H9 (cell line): ENCODE measurements at regions not wholly inside any gene's neighbourhood (a gene's known extent, or its start where the extent isn't known, plus 50 kb on each side); places are given as distances from the start of the nearest gene placed in this dataset.

Experiments
- DNase-seq: peaks from one replicate; pipeline ENCODE4 v3.0.0-alpha.2; 2017
- H2AFZ ChIP-seq: one replicate; pipeline ENCODE4 v1.6.1; 2013; ENCODE audit warnings: mild to moderate bottlenecking, low read length, control low read depth, moderate library complexity
- H2AK5ac ChIP-seq: 2 replicates; pipeline ENCODE4 v1.6.1; 2013; ENCODE audit warnings: low read length, control low read depth, mixed read lengths; ENCODE audit not compliant: insufficient read length
- H2BK120ac ChIP-seq: one replicate; pipeline ENCODE4 v1.6.1; 2013; ENCODE audit warnings: low read depth, mild to moderate bottlenecking, low read length, control low read depth, inconsistent platforms; ENCODE audit not compliant: poor library complexity, severe bottlenecking
- H2BK12ac ChIP-seq: 2 replicates; pipeline ENCODE4 v1.6.1; 2013; ENCODE audit warnings: low read length, control low read depth, mixed read lengths, low read depth; ENCODE audit not compliant: insufficient read length
- H2BK15ac ChIP-seq: 2 replicates; pipeline ENCODE4 v1.6.1; 2013; ENCODE audit warnings: low read depth, low read length, control low read depth
- H2BK20ac ChIP-seq: one replicate; pipeline ENCODE4 v1.6.1; 2013; ENCODE audit warnings: low read depth, mild to moderate bottlenecking, low read length, control low read depth, inconsistent platforms; ENCODE audit not compliant: poor library complexity, severe bottlenecking
- H2BK5ac ChIP-seq: 2 replicates; pipeline ENCODE4 v1.6.1; 2013; ENCODE audit warnings: low read length, control low read depth, mixed read lengths; ENCODE audit not compliant: insufficient read length
- H3K14ac ChIP-seq: 2 replicates; pipeline ENCODE4 v1.6.1; 2013; ENCODE audit warnings: low read length, control low read depth; ENCODE audit not compliant: insufficient read depth
- H3K18ac ChIP-seq: 2 replicates; pipeline ENCODE4 v1.6.1; 2013; ENCODE audit warnings: low read depth, mild to moderate bottlenecking, mixed read lengths, low read length, control low read depth; ENCODE audit not compliant: insufficient read length
- H3K23ac ChIP-seq: 2 replicates; pipeline ENCODE4 v1.6.1; 2013; ENCODE audit warnings: low read length, control low read depth, mixed read lengths, low read depth; ENCODE audit not compliant: insufficient read length
- H3K23me2 ChIP-seq: 2 replicates; pipeline ENCODE4 v1.6.1; 2013; ENCODE audit warnings: low read depth, mild to moderate bottlenecking, mixed read lengths, low read length, control low read depth; ENCODE audit not compliant: insufficient read length, poor library complexity, severe bottlenecking
- H3K27ac ChIP-seq: 2 replicates; pipeline ENCODE4 v1.5.1; 2013; ENCODE audit warnings: low read length, control low read depth, mixed read lengths, low read depth; ENCODE audit not compliant: insufficient read length
- H3K27me3 ChIP-seq: 2 replicates; pipeline ENCODE4 v1.6.1; 2013; ENCODE audit warnings: low read length, control low read depth, inconsistent platforms; ENCODE audit not compliant: insufficient read depth
- H3K4ac ChIP-seq: 2 replicates; pipeline ENCODE4 v1.6.1; 2013; ENCODE audit warnings: low read depth, mild to moderate bottlenecking, control low read depth, inconsistent platforms, low read length, moderate library complexity
- H3K4me1 ChIP-seq: 2 replicates; pipeline ENCODE4 v1.6.1; 2013; ENCODE audit warnings: low read length, control low read depth, inconsistent platforms; ENCODE audit not compliant: insufficient read depth
- H3K4me2 ChIP-seq: 2 replicates; pipeline ENCODE4 v1.6.1; 2013; ENCODE audit warnings: low read length, control low read depth, mixed read lengths; ENCODE audit not compliant: insufficient read length, insufficient read depth
- H3K56ac ChIP-seq: 2 replicates; pipeline ENCODE4 v1.6.1; 2013; ENCODE audit warnings: low read depth, mild to moderate bottlenecking, mixed read lengths, low read length, control low read depth; ENCODE audit not compliant: insufficient read length
- H3K79me1 ChIP-seq: 2 replicates; pipeline ENCODE4 v1.6.1; 2013; ENCODE audit warnings: low read depth, mild to moderate bottlenecking, moderate library complexity, low read length, control low read depth, inconsistent platforms; ENCODE audit not compliant: insufficient read depth, poor library complexity, severe bottlenecking
- H3K79me2 ChIP-seq: 2 replicates; pipeline ENCODE4 v1.6.1; 2013; ENCODE audit warnings: low read length, control low read depth, inconsistent platforms; ENCODE audit not compliant: insufficient read depth
- H3K9ac ChIP-seq: 2 replicates; pipeline ENCODE4 v1.6.1; 2013; ENCODE audit warnings: low read length, control low read depth, mixed read lengths; ENCODE audit not compliant: insufficient read length; ENCODE audit errors: extremely low read depth
- H3K9me3 ChIP-seq: one replicate; pipeline ENCODE4 v1.6.1; 2013; ENCODE audit warnings: low read depth, low read length, inconsistent platforms; ENCODE audit not compliant: control insufficient read depth
- H3T11ph ChIP-seq: one replicate; pipeline ENCODE4 v1.6.1; 2013; ENCODE audit warnings: mild to moderate bottlenecking, low read length, control low read depth, inconsistent platforms
- H4K20me1 ChIP-seq: one replicate; pipeline ENCODE4 v1.6.1; 2013; ENCODE audit not compliant: control insufficient read depth, insufficient read length, insufficient read depth
- H4K5ac ChIP-seq: 2 replicates; pipeline ENCODE4 v1.6.1; 2013; ENCODE audit warnings: low read depth, mild to moderate bottlenecking, mixed read lengths, low read length, control low read depth; ENCODE audit not compliant: insufficient read length
- H4K8ac ChIP-seq: replicated peaks from 2 replicates; pipeline ENCODE4 v1.6.1; 2013; ENCODE audit warnings: low read length, control low read depth, mixed read lengths, low read depth; ENCODE audit not compliant: insufficient read length
- H4K91ac ChIP-seq: 2 replicates; pipeline ENCODE4 v1.6.1; 2013; ENCODE audit warnings: low read depth, mild to moderate bottlenecking, moderate library complexity, mixed read lengths, low read length, control low read depth; ENCODE audit not compliant: insufficient read length
- H3K27ac Mint-ChIP-seq, 3 experiments: 2 replicates in 2 of 3; 3 replicates in 1 of 3; pipeline ENCODE4 v1.8.0; 2020 to 2021; ENCODE audit warnings: mixed read lengths in 3 of 3, mild to moderate bottlenecking in 1 of 3, moderate library complexity in 1 of 3
- H3K27me3 Mint-ChIP-seq: 2 replicates; pipeline ENCODE4 v1.8.0; 2021; ENCODE audit warnings: low read depth, mild to moderate bottlenecking, moderate library complexity, mixed read lengths
- H3K36me3 Mint-ChIP-seq, 3 experiments: 2 replicates in 2 of 3; 3 replicates in 1 of 3; pipeline ENCODE4 v1.8.0; 2020 to 2021; ENCODE audit warnings: low read depth in 3 of 3, mixed read lengths in 3 of 3; ENCODE audit not compliant: insufficient read depth in 1 of 3
- H3K4me1 Mint-ChIP-seq, 2 experiments: 2 replicates each; pipeline ENCODE4 v1.8.0; 2020; ENCODE audit warnings: mixed read lengths in 2 of 2
- H3K4me3 Mint-ChIP-seq, 2 experiments: 2 replicates in 1 of 2; 3 replicates in 1 of 2; pipeline ENCODE4 v1.8.0; 2020 to 2021; ENCODE audit warnings: mild to moderate bottlenecking in 2 of 2, mixed read lengths in 2 of 2, moderate library complexity in 1 of 2
- H3K9me3 Mint-ChIP-seq, 2 experiments: 2 replicates in 1 of 2; 3 replicates in 1 of 2; pipeline ENCODE4 v1.8.0; 2020; ENCODE audit warnings: mild to moderate bottlenecking in 2 of 2, mixed read lengths in 2 of 2, moderate library complexity in 1 of 2
- WGBS: extraction: QIAGEN DNeasy Blood & Tissue Kit; methylation state at CpG from one replicate; pipeline ENCODE4 v1.1.7; 2013; ENCODE audit warnings: missing lambda C conversion rate, low lambda C conversion rate, mixed read lengths; ENCODE audit not compliant: insufficient read length; ENCODE audit errors: extremely low coverage; 5-methylcytosine and 5-hydroxymethylcytosine counted together
- TF ChIP-seq, protein P1 (sequence below): fragments of 200-600 bp; sonication (generic); conservative IDR thresholded peaks from 3 replicates; pipeline ENCODE4 v1.8.0; 2021; ENCODE audit warnings: antibody characterized with exemption, mild to moderate bottlenecking

DNA sequence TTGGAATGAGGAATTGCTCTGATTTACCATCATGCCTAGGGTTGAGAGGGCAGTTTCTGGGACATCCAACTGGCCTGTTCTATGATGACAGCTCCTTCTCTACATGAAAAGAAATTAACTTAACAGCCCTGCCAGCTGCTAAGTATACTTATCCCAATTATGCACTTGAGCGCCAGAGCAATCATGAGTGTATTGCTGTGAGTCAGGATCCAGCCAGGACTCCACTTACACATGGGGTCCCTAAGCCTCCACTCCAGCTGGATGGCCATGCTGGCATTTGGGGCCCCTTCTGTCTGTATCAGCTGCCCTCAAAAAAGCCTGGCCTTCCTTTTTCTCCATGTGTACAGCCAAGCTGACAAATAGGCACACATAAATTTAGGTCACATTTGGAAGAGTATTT, 481.9 kb downstream of the TMX3 start:
- Histone ChIP-seq H3K79me2 (no peaks in the 10 kb centered on the region), H2BK120ac (no peak overlapping the region), H2AK5ac (no peak overlapping the region), H3K23me2 (no peaks in the 10 kb centered on the region), H3K27me3 (no peaks in the 10 kb centered on the region), H2AFZ (no peak overlapping the region), H4K91ac (no peak overlapping the region), H3K23ac (no peak overlapping the region), H2BK12ac (no peak overlapping the region), H3K27ac (no peak overlapping the region), H3K4ac (no peak overlapping the region), H3K9me3 (no peaks in the 10 kb centered on the region), H3T11ph (no peak overlapping the region), H3K56ac (no peak overlapping the region), H4K20me1 (no peaks in the 10 kb centered on the region), H2BK20ac (no peak overlapping the region), H3K9ac (no peak overlapping the region), H4K5ac (no peak overlapping the region), H2BK15ac (no peak overlapping the region), H3K4me2 (no peak overlapping the region), H3K18ac (no peak overlapping the region), H3K14ac (no peak overlapping the region), H2BK5ac (no peak overlapping the region), H4K8ac (no peak overlapping the region), H3K4me1 (no peaks in the 10 kb centered on the region), H3K79me1 (no peaks in the 10 kb centered on the region)
- H3K4me3 Mint-ChIP-seq, result no peak overlapping the region
- H3K27me3 Mint-ChIP-seq, result no peaks in the 10 kb centered on the region
- TF ChIP-seq, protein P1, sequence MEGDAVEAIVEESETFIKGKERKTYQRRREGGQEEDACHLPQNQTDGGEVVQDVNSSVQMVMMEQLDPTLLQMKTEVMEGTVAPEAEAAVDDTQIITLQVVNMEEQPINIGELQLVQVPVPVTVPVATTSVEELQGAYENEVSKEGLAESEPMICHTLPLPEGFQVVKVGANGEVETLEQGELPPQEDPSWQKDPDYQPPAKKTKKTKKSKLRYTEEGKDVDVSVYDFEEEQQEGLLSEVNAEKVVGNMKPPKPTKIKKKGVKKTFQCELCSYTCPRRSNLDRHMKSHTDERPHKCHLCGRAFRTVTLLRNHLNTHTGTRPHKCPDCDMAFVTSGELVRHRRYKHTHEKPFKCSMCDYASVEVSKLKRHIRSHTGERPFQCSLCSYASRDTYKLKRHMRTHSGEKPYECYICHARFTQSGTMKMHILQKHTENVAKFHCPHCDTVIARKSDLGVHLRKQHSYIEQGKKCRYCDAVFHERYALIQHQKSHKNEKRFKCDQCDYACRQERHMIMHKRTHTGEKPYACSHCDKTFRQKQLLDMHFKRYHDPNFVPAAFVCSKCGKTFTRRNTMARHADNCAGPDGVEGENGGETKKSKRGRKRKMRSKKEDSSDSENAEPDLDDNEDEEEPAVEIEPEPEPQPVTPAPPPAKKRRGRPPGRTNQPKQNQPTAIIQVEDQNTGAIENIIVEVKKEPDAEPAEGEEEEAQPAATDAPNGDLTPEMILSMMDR, result no peak
- no peak for DNase-seq
- WGBS, result no CpG with 5 or more reads among the region's 1 CpG
- H3K27ac Mint-ChIP-seq, result no peak overlapping the region
- no peaks in the 10 kb centered on the region for H3K36me3 Mint-ChIP-seq
- peaks cover 0 to 3% of the 10 kb centered on the region in 2 experiments; a peak in 2 of 5 replicates for H3K9me3 Mint-ChIP-seq
- no peaks in the 10 kb centered on the region for H3K4me1 Mint-ChIP-seq
